Keratinocyte (primary cell): ENCODE measurements at regions not wholly inside any gene's neighbourhood (a gene's known extent, or its start where the extent isn't known, plus 50 kb on each side); places are given as distances from the start of the nearest gene placed in this dataset.

Experiments
- DNase-seq: peaks from one replicate; pipeline ENCODE4 v3.0.0-alpha.2; 2011; ENCODE audit warnings: low read depth, missing footprints, low spot score
- FAIRE-seq: peaks from 2 replicates; lab custom pipeline; 2011; peaks lifted over from hg19 to GRCh38; lab: Jason Lieb, UNC
- H2AFZ ChIP-seq: 2 replicates; pipeline ENCODE4 v1.6.0; 2012; ENCODE audit warnings: low read length, control low read depth, inconsistent platforms; ENCODE audit not compliant: control insufficient read depth
- H3K27ac ChIP-seq: 2 replicates; pipeline ENCODE4 v1.5.1; 2011; ENCODE audit warnings: low read length; ENCODE audit not compliant: control insufficient read depth, insufficient read depth
- H3K27me3 ChIP-seq: 3 replicates; pipeline ENCODE4 v1.6.0; 2011; ENCODE audit warnings: low read length; ENCODE audit not compliant: control insufficient read depth, insufficient read depth; ENCODE audit errors: extremely low read depth
- H3K36me3 ChIP-seq, 2 experiments: 2 replicates in 1 of 2; 3 replicates in 1 of 2; pipeline ENCODE4 v1.5.1; 2011; ENCODE audit warnings: low read length in 2 of 2, mild to moderate bottlenecking in 1 of 2; ENCODE audit not compliant: control insufficient read depth in 2 of 2, insufficient read depth in 2 of 2; ENCODE audit errors: extremely low read depth in 1 of 2
- H3K4me1 ChIP-seq: 3 replicates; pipeline ENCODE4 v1.5.1; 2011; ENCODE audit warnings: low read length; ENCODE audit not compliant: control insufficient read depth, insufficient read depth; ENCODE audit errors: extremely low read depth
- H3K4me2 ChIP-seq: 3 replicates; pipeline ENCODE4 v1.6.0; 2011; ENCODE audit warnings: low read depth, low read length; ENCODE audit not compliant: control insufficient read depth, insufficient read depth; ENCODE audit errors: extremely low read depth
- H3K4me3 ChIP-seq, 3 experiments: fragments of 200-600 bp in 1 of 3; sonication (generic) in 1 of 3; 2 replicates in 2 of 3; 3 replicates in 1 of 3; pipeline ENCODE4 v1.5.1; 2011 to 2016; ENCODE audit warnings: low read length in 3 of 3, mild to moderate bottlenecking in 3 of 3, control low read depth in 2 of 3, inconsistent platforms in 1 of 3, low read depth in 1 of 3, mixed read lengths in 1 of 3, mixed run types in 1 of 3, moderate library complexity in 1 of 3; ENCODE audit not compliant: control insufficient read depth in 2 of 3, insufficient read depth in 2 of 3; ENCODE audit errors: extremely low read depth in 1 of 3
- H3K79me2 ChIP-seq: 2 replicates; pipeline ENCODE4 v1.6.0; 2012; ENCODE audit warnings: low read length; ENCODE audit not compliant: control insufficient read depth, insufficient read depth
- H3K9ac ChIP-seq: 3 replicates; pipeline ENCODE4 v1.6.0; 2011; ENCODE audit warnings: low read length; ENCODE audit not compliant: control insufficient read depth, insufficient read depth; ENCODE audit errors: extremely low read depth
- H3K9me1 ChIP-seq: 3 replicates; pipeline ENCODE4 v1.6.0; 2011; ENCODE audit warnings: low read length; ENCODE audit not compliant: control insufficient read depth, insufficient read depth; ENCODE audit errors: extremely low read depth
- H3K9me3 ChIP-seq: 2 replicates; pipeline ENCODE4 v1.5.1; 2012; ENCODE audit warnings: low read depth, low read length; ENCODE audit not compliant: control insufficient read depth
- H4K20me1 ChIP-seq: 3 replicates; pipeline ENCODE4 v1.6.0; 2011; ENCODE audit warnings: low read length; ENCODE audit not compliant: control insufficient read depth, insufficient read depth; ENCODE audit errors: extremely low read depth
- EZH2 ChIP-seq: IDR thresholded peaks from one replicate; pipeline ENCODE4 v1.6.1; 2012; ENCODE audit warnings: inconsistent platforms, mild to moderate bottlenecking, low read length, moderate library complexity
- dilution Hi-C: fragments of 300-500 bp; cut with MboI; formaldehyde crosslinking; loops from one replicate; pipeline ENCODE4 v1.7.0; 2020; ENCODE audit warnings: low sequenced_read_pairs; ENCODE audit not compliant: extremely low pct_ligation_motif_present
- TF ChIP-seq, protein P1 (sequence below), 3 experiments: IDR thresholded peaks in 1 of 3; conservative IDR thresholded peaks in 1 of 3; optimal IDR thresholded peaks in 1 of 3; 2 replicates in 2 of 3; 3 replicates in 1 of 3; pipeline versions ENCODE3 to v1.5.1; 2011; ENCODE audit warnings: low read length in 3 of 3, mild to moderate bottlenecking in 3 of 3, moderate library complexity in 2 of 3, control low read depth in 1 of 3, inconsistent platforms in 1 of 3; ENCODE audit not compliant: insufficient read depth in 2 of 3; ENCODE audit errors: extremely low read depth in 1 of 3

DNA sequence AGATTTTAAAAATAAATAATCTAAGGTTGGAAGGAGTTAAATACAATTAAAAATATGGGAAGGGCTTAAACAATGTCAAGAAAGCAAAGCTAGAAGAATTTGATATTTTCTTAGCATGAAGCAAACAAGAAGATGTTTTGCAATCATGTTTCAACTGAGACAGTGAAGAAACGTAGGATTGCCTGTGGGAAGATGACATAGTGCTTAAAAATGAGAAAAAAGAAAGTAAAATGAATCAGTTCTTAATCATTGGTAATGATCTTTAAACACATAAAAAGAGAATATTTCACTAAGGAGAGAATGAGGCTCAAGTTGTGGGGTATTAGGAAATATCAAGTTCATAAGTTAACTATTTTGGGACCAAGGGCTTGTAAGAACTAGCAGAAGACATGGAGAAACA lies 855.0 kb downstream of the METTL15 start:
- H3K9ac ChIP-seq, result no peak overlapping the region
- no peaks in the 10 kb centered on the region for H3K27me3 ChIP-seq
- DNase-seq, result no peak
- no peaks in the 10 kb centered on the region for H3K9me1 ChIP-seq
- TF ChIP-seq, protein P1, sequence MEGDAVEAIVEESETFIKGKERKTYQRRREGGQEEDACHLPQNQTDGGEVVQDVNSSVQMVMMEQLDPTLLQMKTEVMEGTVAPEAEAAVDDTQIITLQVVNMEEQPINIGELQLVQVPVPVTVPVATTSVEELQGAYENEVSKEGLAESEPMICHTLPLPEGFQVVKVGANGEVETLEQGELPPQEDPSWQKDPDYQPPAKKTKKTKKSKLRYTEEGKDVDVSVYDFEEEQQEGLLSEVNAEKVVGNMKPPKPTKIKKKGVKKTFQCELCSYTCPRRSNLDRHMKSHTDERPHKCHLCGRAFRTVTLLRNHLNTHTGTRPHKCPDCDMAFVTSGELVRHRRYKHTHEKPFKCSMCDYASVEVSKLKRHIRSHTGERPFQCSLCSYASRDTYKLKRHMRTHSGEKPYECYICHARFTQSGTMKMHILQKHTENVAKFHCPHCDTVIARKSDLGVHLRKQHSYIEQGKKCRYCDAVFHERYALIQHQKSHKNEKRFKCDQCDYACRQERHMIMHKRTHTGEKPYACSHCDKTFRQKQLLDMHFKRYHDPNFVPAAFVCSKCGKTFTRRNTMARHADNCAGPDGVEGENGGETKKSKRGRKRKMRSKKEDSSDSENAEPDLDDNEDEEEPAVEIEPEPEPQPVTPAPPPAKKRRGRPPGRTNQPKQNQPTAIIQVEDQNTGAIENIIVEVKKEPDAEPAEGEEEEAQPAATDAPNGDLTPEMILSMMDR (optimal IDR thresholded peaks at IDR 0.05 in 1 of 3, IDR thresholded peaks at IDR 0.05 in 1 of 3, conservative IDR thresholded peaks at IDR 0.05 in 1 of 3; ENCODE audit: extremely low read depth in 1 of 3, insufficient read depth in 2 of 3, low read length in 3 of 3), result no peak
- no peak for TF ChIP-seq EZH2
- H3K4me2 ChIP-seq, result no peak overlapping the region
- H3K9me3 ChIP-seq, result no peaks in the 10 kb centered on the region
- dilution Hi-C loops, result no loop called here
- no peaks in the 10 kb centered on the region for H3K36me3 ChIP-seq
- H4K20me1 ChIP-seq, result no peaks in the 10 kb centered on the region
- no peak for FAIRE-seq
- H2AFZ ChIP-seq, result no peak overlapping the region
- no peaks in the 10 kb centered on the region for H3K79me2 ChIP-seq
- no peak overlapping the region for H3K4me3 ChIP-seq
- H3K4me1 ChIP-seq, result no peaks in the 10 kb centered on the region
- H3K27ac ChIP-seq, result no peak overlapping the region

DNA sequence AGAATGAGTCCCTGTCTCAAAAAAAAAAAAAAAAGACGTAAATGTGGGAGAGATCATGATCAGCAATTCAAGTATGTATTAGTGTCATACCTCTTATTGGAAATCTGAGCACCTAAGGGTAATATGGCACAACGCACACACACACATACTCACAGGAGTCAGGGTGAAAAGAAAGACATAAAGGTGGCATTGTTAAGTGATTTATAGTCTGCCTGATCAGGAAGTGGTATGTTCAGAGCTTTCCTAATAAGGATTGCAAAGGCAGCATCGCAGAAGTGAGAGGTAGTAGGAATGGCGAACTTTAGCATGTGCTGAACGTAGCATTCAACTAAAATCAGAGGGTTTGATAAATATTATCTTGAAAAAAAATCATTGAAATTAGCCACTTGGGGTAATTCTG lies 854.3 kb downstream of the METTL15 start:
- no peaks in the 10 kb centered on the region for H3K27me3 ChIP-seq
- H3K4me2 ChIP-seq, result no peak overlapping the region
- H3K4me3 ChIP-seq, result no peak overlapping the region
- H3K27ac ChIP-seq, result no peak overlapping the region
- no peaks in the 10 kb centered on the region for H3K9me1 ChIP-seq
- TF ChIP-seq EZH2, result no peak
- TF ChIP-seq, protein P1 (optimal IDR thresholded peaks at IDR 0.05 in 1 of 3, IDR thresholded peaks at IDR 0.05 in 1 of 3, conservative IDR thresholded peaks at IDR 0.05 in 1 of 3; ENCODE audit: extremely low read depth in 1 of 3, insufficient read depth in 2 of 3, low read length in 3 of 3), result no peak
- no peaks in the 10 kb centered on the region for H3K9me3 ChIP-seq
- dilution Hi-C loops, result no loop called here
- no peaks in the 10 kb centered on the region for H3K4me1 ChIP-seq
- H2AFZ ChIP-seq, result no peak overlapping the region
- DNase-seq, result no peak
- FAIRE-seq, result no peak
- no peaks in the 10 kb centered on the region for H4K20me1 ChIP-seq
- no peaks in the 10 kb centered on the region for H3K36me3 ChIP-seq
- H3K9ac ChIP-seq, result no peak overlapping the region
- no peaks in the 10 kb centered on the region for H3K79me2 ChIP-seq
